Neuron (in vitro differentiated cells): ENCODE measurements at regions not wholly inside any gene's neighbourhood (a gene's known extent, or its start where the extent isn't known, plus 50 kb on each side); places are given as distances from the start of the nearest gene placed in this dataset.
"Not testable (repeated sequence)": the region's sequence is repeated elsewhere in the genome, so short reads cannot be mapped to it uniquely, and the experiment has no call there.

Experiments
- H2AFZ ChIP-seq: one replicate; pipeline ENCODE4 v1.6.1; 2013; ENCODE audit warnings: low read depth, mild to moderate bottlenecking, inconsistent platforms, low read length, moderate library complexity
- H3K27me3 ChIP-seq: one replicate; pipeline ENCODE4 v1.6.1; 2013; ENCODE audit warnings: low read length; ENCODE audit not compliant: insufficient read depth
- H3K36me3 ChIP-seq: one replicate; pipeline ENCODE4 v1.6.1; 2013; ENCODE audit warnings: low read length; ENCODE audit not compliant: insufficient read depth
- H3K4me1 ChIP-seq: one replicate; pipeline ENCODE4 v1.6.1; 2013; ENCODE audit warnings: low read length; ENCODE audit not compliant: insufficient read depth
- H3K4me3 ChIP-seq: 2 replicates; pipeline ENCODE4 v1.5.1; 2013; ENCODE audit warnings: mild to moderate bottlenecking, low read length, moderate library complexity
- H3K9me3 ChIP-seq: one replicate; pipeline ENCODE4 v1.6.1; 2013; ENCODE audit warnings: low read length

DNA sequence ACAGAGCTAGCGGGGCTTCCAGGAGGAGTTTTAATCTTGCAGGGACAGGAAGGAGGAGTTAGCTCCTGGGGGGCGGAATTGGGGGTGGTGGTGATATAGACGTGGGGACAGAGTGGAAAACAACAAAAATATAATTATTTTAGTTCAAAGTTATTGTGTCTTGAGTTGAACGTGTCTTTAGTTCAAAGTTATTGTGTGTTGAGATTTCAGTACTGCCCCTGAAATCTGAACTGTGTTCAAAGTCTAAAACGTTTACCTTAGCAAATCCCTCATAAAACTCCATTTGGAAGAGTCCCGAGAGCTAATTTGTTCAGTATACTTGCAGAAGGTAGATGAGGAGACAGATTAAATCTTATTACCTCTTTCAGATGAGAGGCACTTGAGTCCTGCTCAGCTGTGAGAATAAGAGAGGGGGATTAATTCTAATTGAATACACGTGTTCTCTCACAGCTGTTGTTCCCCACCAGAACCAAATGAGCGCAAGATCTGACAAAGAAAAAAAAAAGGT is 132.4 kb upstream of the ALDH3B2 start:
- H3K4me3 ChIP-seq, H3K4me1 ChIP-seq: not testable (repeated sequence)
- peak overlapping the region; percentile 48 for H2AFZ ChIP-seq

DNA sequence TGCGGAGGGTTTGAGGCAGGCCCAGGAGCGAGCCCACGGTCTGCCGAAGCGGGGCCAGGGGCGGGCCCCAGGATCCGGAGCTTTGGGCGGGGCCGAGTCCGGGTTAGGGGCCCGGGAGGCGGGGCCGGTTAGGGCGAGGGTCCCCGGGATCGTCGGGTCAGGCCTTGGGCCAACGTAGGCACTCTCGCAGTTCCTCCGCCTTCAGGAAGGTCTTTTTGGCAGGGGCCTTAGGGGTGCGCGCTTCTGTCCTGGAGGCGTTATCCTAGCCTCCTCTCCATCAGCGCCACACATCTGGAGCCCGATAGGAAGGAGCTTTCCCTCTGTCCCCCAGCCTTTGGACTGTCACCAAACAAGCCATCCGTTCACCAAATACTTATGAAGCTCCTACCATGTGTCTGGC is 131.8 kb upstream of the ALDH3B2 start:
- peak overlapping the region; percentile 53 for H3K4me3 ChIP-seq
- H3K9me3 ChIP-seq: not testable (repeated sequence)

More for the DNA sequence above, 132.4 kb upstream of the ALDH3B2 start:
- H3K9me3 ChIP-seq, H3K27me3 ChIP-seq, H3K36me3 ChIP-seq: not testable (repeated sequence)

DNA sequence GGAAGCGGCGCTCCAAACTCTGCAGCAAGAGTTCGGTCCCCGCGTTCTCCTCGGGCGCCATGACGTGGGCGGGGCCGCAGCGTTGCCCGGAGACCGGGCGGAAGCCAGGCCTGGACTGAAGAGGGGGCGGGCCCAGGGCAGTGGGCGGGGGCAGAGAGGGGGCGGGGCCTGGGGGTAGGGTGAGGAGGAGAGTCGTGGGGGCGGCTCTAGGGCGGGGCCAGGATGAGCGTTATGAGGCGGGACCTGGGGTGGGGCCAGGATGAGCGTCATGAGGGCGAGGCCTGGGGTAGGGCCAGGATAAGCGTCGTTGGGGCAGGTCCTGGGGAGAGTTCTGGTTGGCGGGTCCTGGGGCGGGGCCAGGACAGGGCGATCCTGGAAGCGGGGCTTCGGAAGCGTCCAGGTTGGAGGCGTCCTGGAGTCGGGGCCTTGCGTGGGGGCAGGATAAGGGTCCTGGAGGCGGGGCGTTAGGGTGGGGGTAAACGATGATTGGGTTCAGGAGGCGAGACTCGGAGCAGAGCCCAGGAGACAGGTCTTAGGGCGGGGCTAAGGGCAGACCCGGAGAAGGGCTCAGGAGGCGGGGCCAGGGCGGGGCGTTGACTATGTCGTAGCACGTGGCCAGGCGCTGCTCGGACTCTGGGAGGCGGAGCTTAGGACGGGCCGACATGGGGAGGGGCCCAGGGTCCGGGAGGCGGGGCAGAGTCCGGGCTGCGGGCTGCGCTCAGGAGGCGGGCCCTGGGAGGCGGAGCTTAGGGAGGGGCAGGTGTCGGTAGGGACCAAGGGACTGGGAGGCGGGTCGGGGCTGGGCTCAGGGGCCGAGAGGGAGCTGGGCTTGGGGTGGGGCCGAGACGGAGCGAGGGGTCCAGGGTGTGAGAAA is 131.1 kb upstream of the ALDH3B2 start:
- not testable (repeated sequence) for H3K36me3 ChIP-seq, H3K27me3 ChIP-seq, H3K4me1 ChIP-seq, H3K9me3 ChIP-seq
- H3K4me3 ChIP-seq: peak overlapping the region; percentile 93
- H2AFZ ChIP-seq: peak overlapping the region; percentile 92

More for the DNA sequence above, 131.8 kb upstream of the ALDH3B2 start:
- H2AFZ ChIP-seq: peak overlapping the region; percentile 48
- not testable (repeated sequence) for H3K4me1 ChIP-seq, H3K36me3 ChIP-seq, H3K27me3 ChIP-seq

DNA sequence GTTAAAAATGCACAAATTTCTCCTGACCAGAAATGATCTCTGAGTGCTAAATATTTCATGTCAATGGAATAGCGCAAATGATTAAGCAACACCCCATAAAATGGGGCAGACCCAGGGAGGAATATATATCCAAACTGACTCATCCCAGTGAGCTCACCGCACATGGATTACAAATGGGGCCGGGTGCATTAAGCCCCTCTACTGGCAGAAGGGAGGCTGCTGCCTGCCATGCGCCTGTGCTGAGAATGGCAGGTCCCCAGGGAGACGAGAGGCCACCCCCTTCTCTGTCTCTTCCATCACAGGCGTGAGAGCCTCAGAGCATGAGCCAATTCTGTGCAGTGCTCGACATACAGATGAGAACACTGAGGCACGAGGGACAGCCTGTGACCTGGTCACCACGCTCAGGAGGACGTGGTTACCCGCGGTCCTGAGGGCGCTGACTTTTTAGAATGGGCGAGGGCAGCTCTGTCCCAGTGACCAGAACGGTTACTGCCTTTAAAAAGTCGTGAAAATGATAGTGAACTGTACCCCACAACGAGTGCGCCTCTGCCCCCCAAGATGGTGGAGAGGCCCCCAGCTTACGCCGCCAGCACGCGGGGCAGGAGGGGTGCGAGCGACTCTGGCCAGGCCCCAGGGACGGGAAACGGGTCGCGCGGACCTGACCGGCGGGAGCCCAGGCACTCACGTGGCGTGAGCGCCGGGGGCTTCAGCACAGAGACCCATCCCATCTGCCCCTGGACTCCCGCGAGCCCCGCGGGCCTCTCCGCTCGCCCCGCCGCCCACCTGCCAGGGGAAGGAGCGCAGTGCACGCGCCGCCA is 130.2 kb upstream of the ALDH3B2 start:
- H3K9me3 ChIP-seq, H3K4me1 ChIP-seq, H3K27me3 ChIP-seq, H3K36me3 ChIP-seq: not testable (repeated sequence)
- peak overlapping the region; percentile 92 for H2AFZ ChIP-seq
- H3K4me3 ChIP-seq: peak overlapping the region; percentile 93

DNA sequence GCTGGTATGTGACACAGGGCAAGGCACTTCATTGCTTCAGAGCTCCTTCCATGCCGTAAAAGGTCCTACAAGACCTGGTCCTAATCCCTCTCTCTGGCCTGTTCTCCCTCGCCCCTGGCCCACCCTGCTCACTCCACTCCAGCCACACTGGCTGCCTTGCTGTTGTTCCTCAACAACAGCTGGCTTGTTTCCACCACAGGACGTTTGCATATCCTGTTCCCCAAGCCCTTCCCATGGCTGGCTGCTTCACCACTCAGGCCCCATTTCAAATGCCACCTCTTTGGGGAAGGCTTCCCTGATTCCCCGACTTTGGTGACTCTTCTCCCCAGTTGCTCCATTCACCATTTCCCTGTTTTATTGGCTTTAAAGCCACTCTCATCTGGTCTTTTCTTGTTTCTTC is 129.1 kb upstream of the ALDH3B2 start:
- H2AFZ ChIP-seq, H3K4me3 ChIP-seq, H3K27me3 ChIP-seq, H3K4me1 ChIP-seq, H3K9me3 ChIP-seq, H3K36me3 ChIP-seq: not testable (repeated sequence)

DNA sequence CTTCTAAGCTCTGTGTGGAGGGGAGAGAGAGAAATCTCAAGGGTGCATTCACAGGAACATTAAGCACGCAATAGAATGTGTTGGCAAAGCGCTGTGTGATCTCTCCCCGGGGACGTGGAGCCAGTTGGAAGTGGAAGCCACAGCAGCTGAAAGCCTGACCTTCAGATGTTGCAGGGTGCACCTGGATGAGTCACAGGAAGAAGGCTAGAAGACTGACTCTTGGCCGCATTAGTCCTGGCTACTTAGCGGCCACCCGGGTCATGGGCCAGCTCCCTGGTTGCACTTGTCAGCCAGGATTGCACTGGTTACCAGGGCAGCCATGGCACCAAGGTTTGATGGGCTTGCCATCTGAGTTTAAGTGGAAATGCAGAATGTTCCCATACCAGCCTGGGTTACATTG is 128.6 kb upstream of the ALDH3B2 start:
- H2AFZ ChIP-seq, H3K9me3 ChIP-seq, H3K4me1 ChIP-seq, H3K4me3 ChIP-seq, H3K27me3 ChIP-seq, H3K36me3 ChIP-seq: not testable (repeated sequence)

DNA sequence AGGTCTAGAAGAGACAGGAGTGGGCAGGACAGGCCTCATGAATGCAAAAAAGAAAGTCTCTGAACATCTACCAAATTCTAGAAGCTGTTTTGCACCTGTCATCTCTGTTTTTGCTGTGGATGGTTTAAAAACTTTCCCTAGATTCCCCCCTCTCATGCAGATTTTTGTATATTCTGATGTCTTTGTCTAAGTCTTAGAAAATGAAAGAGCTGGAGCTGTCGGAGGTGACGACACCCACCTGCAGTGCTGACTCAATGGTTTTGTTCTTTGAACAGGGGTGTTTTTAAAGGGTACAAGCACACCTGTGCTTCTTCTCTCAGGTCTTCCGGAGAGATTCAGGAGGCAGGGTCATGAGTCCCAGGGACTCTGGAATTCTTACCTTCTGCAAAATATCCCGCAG is 128.2 kb upstream of the ALDH3B2 start:
- not testable (repeated sequence) for H3K4me3 ChIP-seq, H3K9me3 ChIP-seq, H3K4me1 ChIP-seq, H3K27me3 ChIP-seq, H2AFZ ChIP-seq, H3K36me3 ChIP-seq

DNA sequence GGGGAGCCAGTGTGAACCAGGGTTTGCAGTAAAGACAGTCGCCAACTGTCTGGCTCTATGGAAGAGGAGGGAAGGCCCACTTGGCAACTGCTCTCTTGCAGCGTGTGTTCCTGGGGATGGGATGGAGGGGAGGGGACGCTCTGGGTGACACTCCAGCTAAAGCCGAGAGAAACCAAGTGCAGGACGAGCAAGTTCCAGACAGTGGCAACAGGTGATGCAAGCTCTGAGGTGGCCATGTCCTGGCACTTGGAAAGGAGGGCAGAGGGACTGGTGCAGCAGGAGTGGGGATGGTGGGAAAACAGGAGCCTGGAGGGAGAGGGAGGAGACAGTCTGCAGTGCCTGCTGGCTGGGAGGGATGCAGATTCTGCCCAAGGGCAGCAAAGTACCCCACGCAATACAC is 127.0 kb upstream of the ALDH3B2 start:
- H3K36me3 ChIP-seq, H2AFZ ChIP-seq, H3K27me3 ChIP-seq, H3K9me3 ChIP-seq, H3K4me3 ChIP-seq, H3K4me1 ChIP-seq: not testable (repeated sequence)

DNA sequence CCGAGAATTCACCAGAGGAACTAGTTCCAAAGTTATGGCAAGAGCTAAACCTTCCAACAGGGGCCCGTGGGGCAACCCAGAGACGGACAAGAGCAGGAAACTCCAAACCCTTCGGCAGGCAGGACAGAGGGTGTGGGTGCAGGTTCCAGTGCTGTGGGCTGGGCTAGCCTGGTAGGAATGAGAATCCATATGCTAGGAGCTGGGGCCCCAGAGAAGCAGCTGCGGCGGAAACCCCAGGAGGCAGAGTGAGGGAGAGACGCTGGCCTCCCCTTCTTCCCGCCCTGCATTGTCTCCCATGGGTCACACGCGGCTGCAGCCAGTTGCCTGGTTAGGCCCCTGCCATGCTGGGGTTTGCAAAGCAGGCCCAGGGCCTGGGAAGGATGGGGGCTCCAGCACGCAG is 126.2 kb upstream of the ALDH3B2 start:
- H3K27me3 ChIP-seq, H3K9me3 ChIP-seq, H3K4me3 ChIP-seq, H3K36me3 ChIP-seq, H3K4me1 ChIP-seq, H2AFZ ChIP-seq: not testable (repeated sequence)

DNA sequence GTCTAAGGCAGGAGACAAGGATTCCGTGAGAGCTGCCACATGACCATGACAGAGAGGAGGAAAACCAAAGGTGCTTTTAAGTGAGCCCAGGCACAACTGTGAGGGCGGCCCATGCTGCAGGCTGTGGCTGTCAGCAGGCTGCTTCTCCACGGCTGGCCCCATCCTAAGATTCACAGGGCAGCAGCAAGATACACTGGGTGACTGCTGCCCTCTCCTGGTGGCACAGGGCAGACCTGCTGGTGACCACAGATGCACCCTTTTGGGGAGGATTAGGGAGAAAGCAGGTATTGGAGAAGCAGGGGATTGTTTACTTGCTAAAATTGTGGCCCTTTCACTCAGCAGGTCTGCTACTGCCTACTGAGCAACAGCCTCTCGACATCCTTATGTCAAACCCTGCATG is 125.4 kb upstream of the ALDH3B2 start:
- not testable (repeated sequence) for H2AFZ ChIP-seq, H3K4me3 ChIP-seq, H3K36me3 ChIP-seq, H3K4me1 ChIP-seq, H3K9me3 ChIP-seq, H3K27me3 ChIP-seq

DNA sequence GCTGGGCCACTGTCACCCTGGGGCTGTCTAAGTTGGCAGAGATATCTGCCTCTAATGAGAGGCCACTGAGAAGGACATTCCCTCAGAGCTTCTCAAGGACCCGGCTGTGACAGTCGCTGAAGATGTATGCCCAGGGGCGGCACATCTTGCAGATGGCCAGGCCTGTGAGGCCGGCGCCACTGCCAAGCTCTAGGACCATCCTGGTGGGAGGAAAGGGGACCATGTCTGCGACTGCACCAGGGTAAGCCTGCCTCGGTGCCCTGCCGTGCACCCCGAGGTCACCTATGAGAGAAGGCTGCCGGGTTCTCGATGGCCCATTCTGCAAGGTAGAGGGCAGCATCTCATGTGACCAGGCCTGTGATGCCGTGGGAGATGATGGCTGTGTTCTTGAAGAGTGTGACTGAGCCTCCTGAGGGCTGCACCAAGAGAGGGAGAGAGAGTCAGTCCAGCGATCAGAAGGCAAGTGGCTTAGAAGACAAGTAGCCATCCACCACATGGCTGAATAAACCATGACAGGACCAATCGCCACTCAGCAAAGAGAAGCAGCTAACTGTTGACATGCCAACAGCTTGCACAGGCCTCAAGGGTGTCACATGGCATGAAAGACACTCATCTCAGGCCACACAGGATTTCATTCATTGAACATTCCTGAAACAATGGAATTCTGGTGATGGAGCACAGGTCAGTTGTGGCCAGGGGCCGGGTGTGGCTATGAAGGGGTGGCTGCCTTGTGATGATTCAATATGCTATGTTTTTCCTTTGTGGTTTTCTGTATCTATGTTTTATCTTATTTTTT is 123.5 kb upstream of the ALDH3B2 start:
- H3K36me3 ChIP-seq, H2AFZ ChIP-seq, H3K4me1 ChIP-seq, H3K27me3 ChIP-seq, H3K4me3 ChIP-seq, H3K9me3 ChIP-seq: not testable (repeated sequence)

DNA sequence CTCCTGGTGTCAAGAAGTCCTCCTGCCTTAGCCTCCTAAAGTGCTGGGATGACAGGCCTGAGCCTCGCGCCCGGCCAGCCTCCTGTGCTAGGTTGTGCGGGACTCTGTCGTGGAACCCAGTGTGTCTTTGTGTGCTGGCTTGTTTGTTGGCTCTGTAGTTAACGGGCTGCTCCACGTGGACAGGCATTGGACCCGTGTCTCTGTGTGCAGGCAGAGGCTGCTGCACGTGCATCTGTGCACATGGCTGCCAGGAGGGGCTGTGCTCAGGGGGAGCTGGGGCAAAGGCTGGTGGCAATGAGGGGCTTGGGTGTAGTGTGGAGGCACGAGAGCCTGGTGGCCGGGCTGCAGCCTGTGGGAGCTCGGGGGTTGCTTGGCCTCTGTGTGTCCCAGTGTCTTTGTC is 121.3 kb upstream of the ALDH3B2 start:
- Histone ChIP-seq H3K4me3 (no peak overlapping the region), H3K4me1 (no peaks in the 10 kb centered on the region), H3K9me3 (no peaks in the 10 kb centered on the region), H3K27me3 (no peaks in the 10 kb centered on the region), H3K36me3 (no peaks in the 10 kb centered on the region), H2AFZ (no peak overlapping the region)

DNA sequence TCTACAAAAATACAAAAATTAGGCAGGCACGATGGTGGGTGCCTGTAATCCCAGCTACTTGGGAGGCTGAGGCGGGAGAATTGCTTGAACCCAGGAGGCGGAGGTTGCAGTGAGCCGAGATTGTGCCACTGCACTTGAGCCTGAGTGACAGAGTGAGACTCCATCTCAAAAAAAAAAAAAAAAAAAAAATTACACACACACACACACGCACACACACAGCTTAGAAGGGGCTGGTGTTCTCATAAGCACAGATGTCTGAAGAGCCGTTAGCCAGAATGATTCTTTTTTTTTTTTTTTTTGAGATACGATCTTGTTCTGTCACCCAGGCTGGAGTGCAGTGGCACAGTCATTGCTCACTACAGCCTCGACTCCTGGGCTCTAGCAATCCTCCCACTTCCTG is 119.3 kb upstream of the ALDH3B2 start:
- not testable (repeated sequence) for H3K27me3 ChIP-seq, H3K4me1 ChIP-seq, H2AFZ ChIP-seq, H3K36me3 ChIP-seq, H3K9me3 ChIP-seq, H3K4me3 ChIP-seq
